ENCODE measurements at regions not wholly inside any gene's neighbourhood (a gene's known extent, or its start where the extent isn't known, plus 50 kb on each side); places are given as distances from the start of the nearest gene placed in this dataset.

DNA sequence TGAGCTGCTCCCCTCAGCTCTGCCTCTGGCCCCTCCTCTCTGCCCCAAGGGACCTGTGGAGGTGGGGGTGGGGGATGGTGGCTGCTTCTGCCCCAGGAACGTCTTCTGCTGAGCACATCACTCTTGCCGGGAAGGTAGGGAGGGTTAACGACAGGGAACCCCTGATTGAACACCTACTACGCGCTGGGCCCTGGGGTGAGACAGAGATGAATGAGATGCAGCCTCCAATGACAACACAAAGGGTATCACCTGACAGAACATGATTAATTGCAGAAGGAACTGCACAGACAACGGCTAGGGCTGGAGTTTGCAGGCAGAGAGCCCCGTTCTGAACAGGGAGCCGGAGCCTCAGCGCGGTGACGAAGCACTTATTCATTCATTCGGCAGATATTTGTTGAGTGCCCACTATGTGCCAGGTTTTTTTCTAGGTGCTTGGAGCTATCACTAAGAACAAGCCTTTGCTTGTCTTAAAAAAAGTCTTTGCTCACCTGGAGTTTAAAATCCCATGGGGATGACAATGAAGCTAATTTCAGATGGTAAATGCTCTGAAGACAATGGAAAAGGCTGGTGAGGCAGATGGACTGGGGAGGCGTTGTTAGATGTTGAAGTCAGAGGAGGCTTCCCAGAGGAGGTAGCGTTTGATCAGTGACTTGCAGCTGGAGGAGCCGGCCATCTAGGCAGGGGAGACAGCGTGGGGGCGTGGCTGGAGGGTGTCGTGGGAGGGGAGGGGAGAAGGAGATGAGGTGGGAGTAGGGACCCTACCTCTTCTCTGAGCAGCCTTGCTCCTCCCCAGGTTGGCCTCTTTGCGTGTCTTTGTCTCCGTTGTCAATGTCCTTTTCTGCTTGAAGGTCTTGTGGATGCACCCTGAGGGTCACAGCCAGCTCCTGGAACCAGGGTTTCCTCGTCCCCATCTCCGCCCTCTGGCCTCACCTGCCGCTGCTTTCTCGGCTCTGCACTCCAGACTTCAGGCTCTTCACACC is 103.1 kb upstream of the CSF3R start:
- no peak overlapping the region for H3K4me3 ChIP-seq
- H3K9me3 ChIP-seq = no peaks in the 10 kb centered on the region
- TF ChIP-seq, protein P1, sequence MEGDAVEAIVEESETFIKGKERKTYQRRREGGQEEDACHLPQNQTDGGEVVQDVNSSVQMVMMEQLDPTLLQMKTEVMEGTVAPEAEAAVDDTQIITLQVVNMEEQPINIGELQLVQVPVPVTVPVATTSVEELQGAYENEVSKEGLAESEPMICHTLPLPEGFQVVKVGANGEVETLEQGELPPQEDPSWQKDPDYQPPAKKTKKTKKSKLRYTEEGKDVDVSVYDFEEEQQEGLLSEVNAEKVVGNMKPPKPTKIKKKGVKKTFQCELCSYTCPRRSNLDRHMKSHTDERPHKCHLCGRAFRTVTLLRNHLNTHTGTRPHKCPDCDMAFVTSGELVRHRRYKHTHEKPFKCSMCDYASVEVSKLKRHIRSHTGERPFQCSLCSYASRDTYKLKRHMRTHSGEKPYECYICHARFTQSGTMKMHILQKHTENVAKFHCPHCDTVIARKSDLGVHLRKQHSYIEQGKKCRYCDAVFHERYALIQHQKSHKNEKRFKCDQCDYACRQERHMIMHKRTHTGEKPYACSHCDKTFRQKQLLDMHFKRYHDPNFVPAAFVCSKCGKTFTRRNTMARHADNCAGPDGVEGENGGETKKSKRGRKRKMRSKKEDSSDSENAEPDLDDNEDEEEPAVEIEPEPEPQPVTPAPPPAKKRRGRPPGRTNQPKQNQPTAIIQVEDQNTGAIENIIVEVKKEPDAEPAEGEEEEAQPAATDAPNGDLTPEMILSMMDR (IDR thresholded peaks at IDR 0.05) = no peak
- H3K36me3 ChIP-seq = no peaks in the 10 kb centered on the region
- ATAC-seq (no peak), DNase-seq (peak; percentile 16)
- no peak overlapping the region for H3K27ac ChIP-seq
- H3K27me3 ChIP-seq (ENCODE audit: low read depth) = peaks cover 55% of the 10 kb centered on the region
- no peaks in the 10 kb centered on the region for H3K4me1 ChIP-seq
- intact Hi-C loops (cut with DNase I) = no loop called here

DNA sequence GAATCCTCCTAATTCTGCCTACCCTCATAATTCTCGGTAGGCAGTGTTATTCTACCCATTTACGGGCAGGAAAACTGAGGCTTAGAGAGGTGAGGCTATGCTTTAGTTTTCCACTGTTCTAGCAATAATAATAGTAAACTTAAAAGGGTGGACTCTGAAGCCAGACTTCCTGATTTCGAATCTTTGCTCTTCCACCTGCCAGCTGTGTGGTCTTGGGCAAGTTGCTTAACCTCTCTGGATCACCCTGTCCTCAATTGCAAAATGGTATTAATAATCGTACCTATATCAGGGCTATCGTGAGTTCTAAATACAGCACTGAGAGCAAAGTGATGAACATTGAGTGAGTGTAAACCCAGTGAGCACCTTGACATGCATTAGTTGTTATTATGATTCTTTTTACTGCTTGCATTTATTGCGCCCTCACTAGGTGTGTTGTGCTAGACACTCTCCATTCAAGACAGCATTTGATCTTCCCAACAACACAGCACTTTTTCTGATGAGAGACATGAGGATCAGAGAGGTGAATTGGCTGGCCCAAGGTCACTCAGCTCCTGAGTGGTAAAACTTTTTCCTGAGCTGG is 102.3 kb upstream of the CSF3R start:
- DNase-seq (no peak), ATAC-seq (no peak)
- TF ChIP-seq, protein P1 (IDR thresholded peaks at IDR 0.05) = no peak
- Histone ChIP-seq H3K9me3 (no peaks in the 10 kb centered on the region), H3K27ac (no peak overlapping the region), H3K27me3 (ENCODE audit: low read depth) (peaks cover 53% of the 10 kb centered on the region), H3K4me3 (no peak overlapping the region), H3K36me3 (no peaks in the 10 kb centered on the region), H3K4me1 (no peaks in the 10 kb centered on the region)
- intact Hi-C loops (cut with DNase I) = no loop called here

DNA sequence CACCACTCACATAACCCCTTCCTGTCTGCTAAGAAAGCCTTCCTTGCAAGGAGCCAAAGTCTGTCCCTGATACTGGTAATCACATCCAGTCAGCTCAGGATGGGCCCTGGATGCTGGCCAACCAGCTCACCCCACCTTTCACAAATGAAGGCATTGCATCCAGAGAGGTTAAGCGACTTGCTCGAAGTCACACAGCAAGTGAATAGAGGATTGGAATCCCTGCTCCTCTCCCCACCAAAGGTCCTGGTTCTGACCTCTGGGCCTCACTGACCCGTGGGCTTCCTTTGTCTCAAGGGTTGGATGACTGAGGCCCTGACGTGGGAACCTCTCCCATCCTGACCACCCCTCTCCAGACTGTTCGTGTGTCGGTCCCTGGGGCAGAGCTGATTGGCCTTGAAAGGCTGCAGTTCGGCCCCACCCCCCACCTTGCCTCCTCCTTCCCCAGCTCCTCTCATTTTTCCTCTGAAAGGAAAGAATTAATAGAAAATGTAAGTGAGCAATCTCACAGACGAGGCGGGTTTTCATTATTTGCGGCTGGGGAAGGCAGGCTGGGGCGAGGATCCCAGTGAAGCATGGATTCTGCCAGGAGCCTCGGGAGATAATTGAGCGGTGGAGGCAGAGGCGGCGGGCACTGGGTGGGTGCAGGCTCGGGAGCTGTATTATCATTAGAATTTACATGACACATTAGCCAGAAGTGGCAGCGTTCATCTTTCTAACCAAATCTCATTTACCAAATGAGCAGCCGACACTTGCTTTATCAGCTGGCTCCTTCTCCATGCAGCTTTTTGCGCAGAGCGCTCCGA is 101.5 kb upstream of the CSF3R start:
- ATAC-seq = no peak
- H3K27me3 ChIP-seq (ENCODE audit: low read depth) = peaks cover 53% of the 10 kb centered on the region
- no peaks in the 10 kb centered on the region for H3K4me1 ChIP-seq
- no peak overlapping the region for H3K27ac ChIP-seq
- no peak overlapping the region for H3K4me3 ChIP-seq
- no peaks in the 10 kb centered on the region for H3K36me3 ChIP-seq
- peak; percentile 15 for DNase-seq
- intact Hi-C loops (cut with DNase I) = no loop called here
- no peaks in the 10 kb centered on the region for H3K9me3 ChIP-seq
- TF ChIP-seq, protein P1 (IDR thresholded peaks at IDR 0.05) = no peak

DNA sequence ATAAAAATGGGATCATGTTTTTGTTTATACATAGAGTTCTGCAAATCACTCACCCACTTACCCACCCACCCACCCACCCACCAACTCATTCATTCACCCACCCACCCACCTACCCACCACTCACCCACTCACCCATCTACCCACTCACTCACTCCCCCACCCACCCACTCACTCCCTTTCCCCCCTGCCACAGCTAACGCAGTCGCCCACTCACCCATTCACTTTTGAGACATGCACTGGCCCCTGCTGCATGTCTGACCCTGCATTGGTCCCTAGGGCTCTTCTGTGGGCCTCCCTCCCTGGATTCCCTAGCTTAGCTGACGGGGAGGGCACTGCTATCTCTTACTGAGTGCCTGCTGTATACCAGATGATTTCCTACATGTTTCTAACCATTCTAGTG is 100.4 kb upstream of the CSF3R start:
- peaks cover 46% of the 10 kb centered on the region for H3K27me3 ChIP-seq (ENCODE audit: low read depth)
- TF ChIP-seq, protein P1 (IDR thresholded peaks at IDR 0.05) = no peak
- no peak overlapping the region for H3K4me3 ChIP-seq
- H3K9me3 ChIP-seq = no peaks in the 10 kb centered on the region
- H3K4me1 ChIP-seq = no peaks in the 10 kb centered on the region
- intact Hi-C loops (cut with DNase I) = no loop called here
- no peaks in the 10 kb centered on the region for H3K36me3 ChIP-seq
- no peak overlapping the region for H3K27ac ChIP-seq
- ATAC-seq = no peak
- DNase-seq = no peak

DNA sequence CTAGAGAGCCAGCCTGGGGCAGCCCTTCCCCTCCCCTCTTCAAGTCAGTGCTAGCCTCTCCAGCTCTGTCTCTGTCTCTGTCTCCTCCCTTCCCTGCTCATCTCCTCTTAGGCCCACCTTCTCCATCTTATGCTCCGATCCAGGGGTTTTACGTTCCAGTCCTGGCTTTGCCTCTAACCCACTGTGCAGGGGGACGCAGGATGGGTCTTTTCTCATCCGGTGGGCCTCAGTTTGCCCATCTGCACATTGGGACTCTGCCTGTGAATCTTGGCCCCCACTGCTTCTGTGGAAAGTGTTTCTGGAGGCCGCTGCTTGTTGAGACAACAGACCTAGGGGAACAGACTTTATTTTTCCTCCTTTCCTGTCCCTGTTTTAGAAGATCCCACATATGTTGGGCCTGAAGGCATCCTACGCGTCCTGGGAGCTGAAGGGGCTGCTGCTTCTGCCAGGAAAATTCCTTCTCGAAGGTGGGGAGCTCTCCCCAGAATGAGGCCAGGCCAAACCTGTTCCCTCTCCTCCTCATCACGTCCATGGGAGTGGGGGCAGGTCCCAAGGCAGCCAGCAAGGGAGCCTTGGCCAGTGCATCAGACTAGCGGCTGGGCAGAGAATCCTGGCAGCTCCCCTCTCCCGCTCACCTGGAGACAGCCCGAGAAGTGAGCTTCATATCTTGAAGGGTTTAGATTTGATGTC is 99.5 kb upstream of the CSF3R start:
- TF ChIP-seq, protein P1 (IDR thresholded peaks at IDR 0.05) = no peak
- DNase-seq (no peak), ATAC-seq (no peak)
- H3K36me3 ChIP-seq = no peaks in the 10 kb centered on the region
- no peak overlapping the region for H3K4me3 ChIP-seq
- H3K9me3 ChIP-seq = no peaks in the 10 kb centered on the region
- intact Hi-C loops (cut with DNase I) = no loop called here
- no peak overlapping the region for H3K27ac ChIP-seq
- peaks cover 38% of the 10 kb centered on the region for H3K27me3 ChIP-seq (ENCODE audit: low read depth)
- no peaks in the 10 kb centered on the region for H3K4me1 ChIP-seq

All from lower lobe of right lung (tissue), 2 donors.